Uterus (tissue), 2 donors: ENCODE measurements at regions not wholly inside any gene's neighbourhood (a gene's known extent, or its start where the extent isn't known, plus 50 kb on each side); places are given as distances from the start of the nearest gene placed in this dataset.

Experiments
- CTCF ChIP-seq, 4 experiments: fragments of 200-600 bp in 2 of 4; fragments of 450-650 bp in 2 of 4; sonication (generic) in 2 of 4; IDR thresholded peaks; one replicate each; pipeline ENCODE4 v1.5.1; 2016 to 2019; ENCODE audit warnings: antibody characterized with exemption in 4 of 4, mild to moderate bottlenecking in 2 of 4, moderate library complexity in 1 of 4
- POLR2A ChIP-seq, 2 donors: fragments of 450-650 bp; IDR thresholded peaks; one replicate each; pipeline ENCODE4 v1.6.1; 2016; ENCODE audit warnings: antibody characterized with exemption in 2 of 2, mild to moderate bottlenecking in 1 of 2, moderate library complexity in 1 of 2

DNA sequence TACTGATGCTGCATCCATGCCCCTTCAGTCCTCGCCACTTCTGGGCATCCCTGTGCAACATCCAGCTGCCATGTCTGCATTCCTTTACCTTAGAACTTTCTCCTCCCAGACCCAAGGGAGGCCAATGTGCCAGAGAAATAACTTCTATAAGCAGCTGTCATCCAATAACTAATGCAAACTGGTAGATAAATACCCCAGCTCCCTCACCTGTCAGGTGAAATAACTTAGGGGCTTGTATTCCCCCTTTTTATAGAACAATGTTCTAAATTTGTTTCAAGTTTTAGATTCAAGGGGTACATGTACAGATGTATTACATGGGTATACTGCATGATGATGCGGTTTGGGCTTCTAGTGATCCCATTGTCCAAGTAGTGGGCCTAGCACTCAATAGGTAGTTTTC is 880.1 kb downstream of the UQCRFS1 start:
- TF ChIP-seq CTCF (IDR thresholded peaks at IDR 0.05) = no peak
- TF ChIP-seq POLR2A (IDR thresholded peaks at IDR 0.05) = no peak
